ENCODE measurements at regions not wholly inside any gene's neighbourhood (a gene's known extent, or its start where the extent isn't known, plus 50 kb on each side); places are given as distances from the start of the nearest gene placed in this dataset.

DNA sequence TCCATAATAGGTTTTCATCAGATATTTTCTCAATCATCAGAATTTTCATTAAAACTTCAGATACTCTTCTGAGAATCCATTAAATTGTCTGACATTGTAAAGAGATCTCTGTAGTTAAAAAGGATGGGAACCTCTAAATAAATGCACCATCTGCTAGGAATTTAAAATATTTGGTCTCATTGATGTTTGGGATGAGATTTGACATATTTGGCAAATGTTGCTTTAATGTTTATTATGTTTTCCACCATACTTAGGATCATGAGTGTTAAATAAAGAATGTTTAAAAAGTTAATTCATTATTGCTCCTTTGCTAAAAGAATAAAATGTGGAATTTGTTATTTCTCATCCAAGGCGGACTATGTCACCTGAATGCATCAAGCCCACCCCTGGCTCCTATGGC is 85.5 kb upstream of the VANGL1 start:
- no peak for ATAC-seq (ENCODE audit: low read depth)
- H3K27ac Mint-ChIP-seq, result no peak overlapping the region
- TF ChIP-seq CTCF (IDR thresholded peaks at IDR 0.05), result no peak
- H3K4me1 Mint-ChIP-seq, result no peaks in the 10 kb centered on the region
- intact Hi-C loops (cut with micrococcal nuclease), result no loop called here
- ChIA-PET CTCF (no interaction called here), POLR2A (no interaction called here)
- H3K9me3 Mint-ChIP-seq, result no peaks in the 10 kb centered on the region
- H3K36me3 Mint-ChIP-seq (ENCODE audit: low read depth), result no peaks in the 10 kb centered on the region
- DNase-seq, result no peak
- peaks cover 10% of the 10 kb centered on the region for H3K27me3 Mint-ChIP-seq
- H3K4me3 Mint-ChIP-seq, result no peak overlapping the region

DNA sequence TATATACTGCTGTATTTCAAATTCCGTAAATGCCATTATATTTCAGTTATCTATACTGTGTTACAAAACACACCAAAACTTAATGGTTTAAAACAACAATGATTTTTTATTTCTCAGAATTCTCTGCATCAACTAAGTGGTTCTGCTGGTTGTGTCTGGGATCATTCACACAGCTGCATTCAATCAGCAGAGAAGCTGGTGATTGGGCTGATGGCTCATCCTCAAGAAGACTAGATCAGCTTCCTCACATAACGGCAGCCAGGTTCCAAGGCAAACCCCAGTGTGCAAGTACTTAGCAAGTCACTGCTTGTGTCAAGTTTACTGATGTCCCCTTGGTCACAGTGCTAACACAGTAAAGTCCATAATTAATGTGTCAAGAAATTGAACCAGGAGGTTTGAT is 86.3 kb upstream of the VANGL1 start:
- peaks cover 2% of the 10 kb centered on the region for H3K27me3 Mint-ChIP-seq
- H3K4me1 Mint-ChIP-seq, result no peaks in the 10 kb centered on the region
- POLR2A ChIA-PET, result no interaction called here
- H3K4me3 Mint-ChIP-seq, result no peak overlapping the region
- no peak for TF ChIP-seq CTCF (IDR thresholded peaks at IDR 0.05)
- no peaks in the 10 kb centered on the region for H3K9me3 Mint-ChIP-seq
- DNase-seq, result no peak
- CTCF ChIA-PET, result no interaction called here
- H3K36me3 Mint-ChIP-seq (ENCODE audit: low read depth), result no peaks in the 10 kb centered on the region
- ATAC-seq (ENCODE audit: low read depth), result no peak
- intact Hi-C loops (cut with micrococcal nuclease), result no loop called here
- no peak overlapping the region for H3K27ac Mint-ChIP-seq

GRCh38 chr1:115547696-115548095 is 94.1 kb upstream of the VANGL1 start:
- TF ChIP-seq CTCF (IDR thresholded peaks at IDR 0.05), result no peak
- Mint-ChIP-seq H3K9me3 (no peaks in the 10 kb centered on the region), H3K27me3 (no peaks in the 10 kb centered on the region), H3K4me3 (no peak overlapping the region), H3K27ac (no peak overlapping the region), H3K4me1 (no peaks in the 10 kb centered on the region), H3K36me3 (ENCODE audit: low read depth) (no peaks in the 10 kb centered on the region)
- intact Hi-C loops (cut with micrococcal nuclease), result no loop called here
- CTCF ChIA-PET, result no interaction called here
- DNase-seq, result no peak
- POLR2A ChIA-PET, result no interaction called here
- no peak for ATAC-seq (ENCODE audit: low read depth)

DNA sequence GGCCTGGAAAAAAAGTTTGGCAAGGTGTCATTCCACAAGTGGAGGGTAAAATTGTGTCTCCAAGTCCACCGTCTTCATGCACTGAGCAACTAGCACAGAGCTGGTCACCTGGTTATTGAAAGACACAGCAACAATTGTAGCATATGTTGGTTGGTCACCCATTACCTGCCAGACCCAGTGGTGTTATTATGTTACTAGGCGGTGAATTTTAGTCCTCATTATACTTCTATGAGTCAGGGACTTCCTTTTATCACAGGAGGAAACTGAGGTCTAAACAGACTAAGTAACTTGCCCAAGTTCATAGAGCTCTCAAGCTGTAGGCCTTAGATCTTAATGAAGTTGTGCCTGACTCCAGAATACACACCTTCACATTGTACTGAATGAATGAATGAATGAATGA is 94.9 kb upstream of the VANGL1 start:
- TF ChIP-seq CTCF (IDR thresholded peaks at IDR 0.05), result no peak
- Mint-ChIP-seq H3K27ac (no peak overlapping the region), H3K36me3 (ENCODE audit: low read depth) (no peaks in the 10 kb centered on the region), H3K4me1 (no peaks in the 10 kb centered on the region), H3K27me3 (no peaks in the 10 kb centered on the region), H3K4me3 (no peak overlapping the region), H3K9me3 (no peaks in the 10 kb centered on the region)
- POLR2A ChIA-PET, result no interaction called here
- CTCF ChIA-PET, result no interaction called here
- DNase-seq (no peak), ATAC-seq (ENCODE audit: low read depth) (no peak)
- intact Hi-C loops (cut with micrococcal nuclease), result no loop called here

- CTCF ChIA-PET, result no interaction called here
- POLR2A ChIA-PET, result no interaction called here
- no peak overlapping the region for H3K27ac Mint-ChIP-seq
- no peaks in the 10 kb centered on the region for H3K4me1 Mint-ChIP-seq
- no peak for TF ChIP-seq CTCF (IDR thresholded peaks at IDR 0.05)
- H3K4me3 Mint-ChIP-seq, result no peak overlapping the region
- no peaks in the 10 kb centered on the region for H3K9me3 Mint-ChIP-seq
- intact Hi-C loops (cut with micrococcal nuclease), result no loop called here
- ATAC-seq (ENCODE audit: low read depth) (no peak), DNase-seq (no peak)
- peaks cover 2% of the 10 kb centered on the region for H3K27me3 Mint-ChIP-seq
- H3K36me3 Mint-ChIP-seq (ENCODE audit: low read depth), result no peaks in the 10 kb centered on the region
These were observed 95.7 kb upstream of the VANGL1 start for GRCh38 chr1:115545791-115546733.
